ENCODE measurements at regions not wholly inside any gene's neighbourhood (a gene's known extent, or its start where the extent isn't known, plus 50 kb on each side); places are given as distances from the start of the nearest gene placed in this dataset.

GRCh38 chr15:89035150-89035549 is 53.1 kb upstream of the ABHD2 start:
- TF ChIP-seq BHLHE40 (IDR thresholded peaks at IDR 0.05; ENCODE audit: borderline replicate concordance) (no peak), SP1 (IDR thresholded peaks at IDR 0.05) (no peak), TARDBP (IDR thresholded peaks at IDR 0.05) (no peak), LEF1 (IDR thresholded peaks at IDR 0.05; ENCODE audit: borderline replicate concordance) (no peak), L3MBTL2 (conservative IDR thresholded peaks at IDR 0.05) (no peak), ARNT (IDR thresholded peaks at IDR 0.05) (no peak), FOXM1 (IDR thresholded peaks at IDR 0.05; ENCODE audit: borderline replicate concordance) (no peak), ELF4 (IDR thresholded peaks at IDR 0.05) (no peak), NFRKB (IDR thresholded peaks at IDR 0.05) (no peak), SUZ12 (IDR thresholded peaks at IDR 0.05) (no peak), ZNF384 (IDR thresholded peaks at IDR 0.05) (no peak), CTBP1 (IDR thresholded peaks at IDR 0.05; ENCODE audit: borderline replicate concordance) (no peak), FOXA1 (IDR thresholded peaks at IDR 0.05) (no peak)
